ENCODE measurements at regions not wholly inside any gene's neighbourhood (a gene's known extent, or its start where the extent isn't known, plus 50 kb on each side); places are given as distances from the start of the nearest gene placed in this dataset.

DNA sequence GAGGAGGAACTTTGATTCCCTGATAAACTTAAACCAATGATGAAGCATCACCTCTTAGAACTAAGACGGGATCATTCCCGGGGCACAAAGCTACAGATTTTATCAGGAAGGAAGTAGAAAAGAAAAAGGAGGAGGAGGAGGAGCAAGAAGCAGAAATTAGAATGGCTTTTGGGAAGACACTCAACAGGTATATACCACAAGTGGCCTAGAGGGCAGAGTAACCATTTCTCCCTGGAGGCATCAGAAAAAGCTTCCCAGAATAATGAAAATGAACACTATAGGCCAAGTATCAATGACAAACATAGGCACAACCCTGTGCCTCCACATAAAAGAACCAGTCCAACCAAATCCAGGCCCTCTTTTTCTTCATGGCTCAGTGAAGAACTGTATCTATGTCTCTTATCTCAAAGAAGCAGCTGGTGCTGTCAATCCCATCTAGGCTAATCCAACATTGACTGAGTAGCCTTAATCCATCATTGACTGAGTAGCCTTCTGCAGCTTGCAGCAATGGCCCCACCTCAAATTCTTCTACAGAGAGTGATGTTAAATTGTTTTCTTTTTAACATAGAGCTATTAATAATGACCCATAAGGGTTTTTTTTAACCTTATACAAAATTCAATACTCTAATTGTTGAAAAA, 178.8 kb upstream of the KIF2A start:
- no peak for DNase-seq

DNA sequence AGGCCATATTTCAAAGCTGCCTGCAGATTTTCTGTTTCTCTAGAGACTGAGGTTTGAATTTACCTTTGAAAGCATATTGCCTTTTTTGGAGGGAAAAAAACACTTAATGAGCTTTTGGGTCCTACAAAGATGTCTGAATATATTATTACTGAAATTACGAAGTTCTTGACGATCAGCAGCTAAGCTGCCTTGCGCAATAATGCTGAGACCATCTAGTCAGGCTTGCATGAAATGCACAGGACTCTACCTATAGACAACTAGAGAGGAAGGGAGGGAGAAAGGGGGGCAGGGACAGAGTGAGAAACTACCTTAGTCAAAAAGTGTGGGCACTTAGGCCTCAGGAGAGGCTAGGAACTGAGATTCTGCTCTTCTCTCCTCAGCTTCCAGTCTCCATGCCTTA, 175.9 kb upstream of the KIF2A start:
- DNase-seq: no peak

DNA sequence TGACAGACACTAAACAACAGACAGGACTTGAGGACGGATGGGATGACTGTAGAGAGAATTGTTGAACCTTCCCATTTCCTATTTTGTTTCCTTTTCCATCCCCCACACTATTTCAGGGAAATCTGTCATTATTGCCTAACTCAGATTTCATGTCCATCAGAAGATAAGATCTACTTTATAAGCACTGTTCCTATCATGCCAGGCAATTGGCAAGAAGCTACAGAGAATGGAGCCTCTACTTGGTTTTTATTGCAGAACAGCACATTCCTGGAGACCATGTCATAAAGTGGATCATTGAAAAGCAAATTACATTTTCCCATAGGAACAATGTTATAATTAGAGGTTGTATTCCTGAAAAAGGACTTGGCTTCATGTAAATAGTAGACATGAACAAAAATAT, 173.7 kb upstream of the KIF2A start:
- DNase-seq: no peak

DNA sequence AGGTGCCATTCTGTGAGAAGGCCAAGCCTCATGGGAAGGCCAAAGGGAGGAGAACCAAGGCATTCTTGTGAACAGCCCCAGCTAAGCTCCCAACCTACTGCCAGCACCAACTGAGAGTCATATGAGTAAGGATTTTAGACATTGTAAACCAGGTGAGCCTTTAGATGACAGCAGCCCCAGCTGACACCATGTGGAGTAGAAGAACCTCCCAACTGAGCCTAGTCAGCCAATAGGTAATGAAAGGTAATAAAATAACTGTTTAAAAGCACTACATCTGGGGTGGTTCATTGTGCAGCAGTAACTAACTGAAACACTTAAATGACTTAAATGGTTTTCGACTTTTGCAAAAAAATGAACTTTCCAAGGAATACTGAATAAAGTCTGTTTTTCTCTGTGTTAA, 172.6 kb upstream of the KIF2A start:
- DNase-seq: no peak

DNA sequence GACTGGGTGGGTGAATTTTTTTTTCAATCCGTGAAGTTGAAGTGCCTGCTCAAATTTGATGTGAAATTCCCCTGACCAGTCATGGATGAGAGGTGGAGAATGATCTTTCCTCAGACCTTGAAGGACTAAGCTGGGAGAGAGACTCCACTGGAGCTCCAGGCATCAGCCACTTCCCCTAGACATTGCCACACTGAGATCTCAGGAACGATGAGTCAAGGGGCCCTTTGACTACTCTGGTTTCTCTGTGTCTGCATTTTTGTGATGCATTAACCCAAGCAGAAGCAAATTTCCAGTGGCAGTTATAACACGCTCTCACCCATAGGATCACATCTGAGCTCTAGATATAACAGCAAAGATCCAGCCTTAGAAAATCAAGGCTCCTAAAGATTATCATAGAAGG, 171.2 kb upstream of the KIF2A start:
- DNase-seq: no peak

DNA sequence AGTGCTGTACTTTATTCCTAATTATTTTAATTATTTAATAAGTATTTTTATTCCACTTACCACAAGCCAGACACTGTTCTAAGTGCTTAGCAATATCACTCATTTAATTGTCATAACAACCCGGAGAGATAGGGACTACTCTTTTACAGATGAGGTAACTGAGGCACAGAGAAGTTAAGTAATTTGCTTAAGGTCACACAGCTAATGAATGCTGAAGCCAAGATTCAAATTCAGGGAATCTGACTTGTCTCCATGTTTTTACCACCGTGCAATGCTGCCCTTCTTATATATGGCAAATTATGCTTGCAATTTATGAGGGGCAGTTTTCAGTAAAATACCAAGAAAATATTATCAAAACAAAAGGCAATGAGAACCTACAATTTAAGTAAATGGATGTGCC, 168.4 kb upstream of the KIF2A start:
- DNase-seq: no peak

DNA sequence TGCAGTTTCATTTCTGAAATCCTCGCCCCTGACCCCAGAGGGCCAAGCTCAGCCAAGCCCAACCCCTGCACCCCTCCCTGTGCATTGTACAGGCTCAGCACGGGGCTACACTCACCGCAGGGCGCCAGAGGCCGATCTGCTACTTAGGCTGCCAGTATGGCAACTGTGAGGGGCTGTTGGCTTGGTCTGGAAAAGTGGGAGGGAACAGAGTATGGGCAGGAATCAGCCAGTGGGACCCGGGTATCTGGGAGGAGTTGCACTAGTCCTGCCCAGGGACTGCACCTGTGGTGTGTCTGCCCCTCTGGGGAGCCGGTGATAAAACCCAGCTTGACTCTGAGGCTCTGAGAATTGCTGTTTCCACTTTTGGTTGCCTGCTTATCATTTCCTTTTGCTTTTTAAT, 167.4 kb upstream of the KIF2A start:
- no peak for DNase-seq

DNA sequence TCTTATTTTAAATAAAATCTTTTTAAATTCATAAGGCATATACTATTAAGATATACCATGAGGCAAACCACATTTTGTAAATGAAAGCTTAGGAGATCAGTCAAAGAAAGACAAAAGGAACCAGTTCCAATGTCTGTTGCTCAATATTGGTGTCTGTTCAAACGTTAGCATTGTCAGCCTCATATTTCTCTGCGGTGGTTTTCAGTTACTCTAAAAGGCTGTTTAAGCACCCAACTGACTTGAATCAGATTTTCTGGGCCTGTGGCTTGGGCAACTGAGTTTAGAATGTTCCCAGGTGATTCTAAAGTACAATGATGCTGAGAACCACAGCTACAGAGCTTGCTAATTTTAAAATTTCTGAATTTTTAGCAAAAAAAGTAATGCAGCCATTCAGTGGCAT, 166.3 kb upstream of the KIF2A start:
- DNase-seq: no peak

DNA sequence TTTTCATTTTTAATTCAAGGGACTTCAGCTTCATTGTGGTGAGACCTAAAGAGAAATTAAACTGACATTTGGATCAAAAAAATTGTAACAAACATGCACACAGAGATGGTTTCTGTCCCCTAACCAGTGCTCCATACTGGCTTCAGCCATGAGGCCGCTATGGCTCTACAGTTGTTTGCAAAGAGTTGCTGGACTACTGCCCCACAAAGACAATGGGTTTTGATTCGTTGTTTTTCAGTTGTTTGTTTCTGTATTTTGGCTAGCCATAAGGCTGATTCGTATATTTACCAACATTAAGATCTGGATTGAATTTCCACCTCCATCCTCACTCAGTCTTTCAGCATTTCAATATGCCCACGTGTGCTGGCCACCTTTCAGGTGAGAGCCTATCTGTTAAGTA, 163.7 kb upstream of the KIF2A start:
- no peak for DNase-seq

DNA sequence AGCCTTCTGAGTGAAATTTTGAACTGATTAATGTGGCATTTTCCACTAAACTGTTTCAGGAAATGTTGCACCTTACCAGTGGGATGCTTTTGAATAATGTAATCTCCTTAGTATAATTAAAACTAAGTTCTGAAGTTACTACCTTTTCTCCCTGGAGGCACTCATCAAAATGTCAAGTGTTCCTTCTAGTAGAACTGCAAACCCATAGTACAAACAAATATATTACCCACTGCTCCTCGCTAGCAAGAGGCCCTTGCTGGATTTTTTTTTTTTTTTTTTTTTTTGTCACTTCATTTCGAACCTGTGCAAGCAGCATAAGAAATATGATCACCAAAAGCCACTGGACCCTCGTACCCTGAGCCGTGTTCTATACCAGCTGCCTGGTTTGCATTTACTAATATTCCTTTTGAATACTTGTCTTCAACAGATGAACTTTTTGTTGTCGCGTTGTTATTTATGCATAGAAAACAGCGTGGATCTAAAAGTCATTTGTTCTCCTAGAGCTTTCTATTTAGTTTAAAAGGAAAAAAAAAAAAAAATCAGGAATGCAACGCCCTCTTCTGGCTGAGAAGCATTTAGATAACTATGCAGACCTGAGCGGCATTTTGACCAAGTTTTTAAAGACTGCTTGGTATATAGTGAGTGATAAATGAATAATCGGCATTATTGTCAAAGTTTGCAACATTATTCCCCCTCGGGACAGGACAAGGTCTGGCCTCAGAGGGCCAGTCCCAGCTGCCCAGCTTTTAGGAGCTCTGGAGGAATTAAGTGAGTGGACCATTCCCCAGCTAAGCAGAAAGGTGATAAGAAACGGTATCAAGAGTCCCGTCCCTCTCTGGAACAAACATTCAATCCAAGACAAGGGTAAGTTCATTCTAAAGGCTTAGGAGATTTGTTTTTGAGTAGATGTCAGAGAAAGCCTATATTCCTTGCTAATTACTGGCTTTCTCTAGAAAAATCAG, 162.5 kb upstream of the KIF2A start:
- no peak for DNase-seq

DNA sequence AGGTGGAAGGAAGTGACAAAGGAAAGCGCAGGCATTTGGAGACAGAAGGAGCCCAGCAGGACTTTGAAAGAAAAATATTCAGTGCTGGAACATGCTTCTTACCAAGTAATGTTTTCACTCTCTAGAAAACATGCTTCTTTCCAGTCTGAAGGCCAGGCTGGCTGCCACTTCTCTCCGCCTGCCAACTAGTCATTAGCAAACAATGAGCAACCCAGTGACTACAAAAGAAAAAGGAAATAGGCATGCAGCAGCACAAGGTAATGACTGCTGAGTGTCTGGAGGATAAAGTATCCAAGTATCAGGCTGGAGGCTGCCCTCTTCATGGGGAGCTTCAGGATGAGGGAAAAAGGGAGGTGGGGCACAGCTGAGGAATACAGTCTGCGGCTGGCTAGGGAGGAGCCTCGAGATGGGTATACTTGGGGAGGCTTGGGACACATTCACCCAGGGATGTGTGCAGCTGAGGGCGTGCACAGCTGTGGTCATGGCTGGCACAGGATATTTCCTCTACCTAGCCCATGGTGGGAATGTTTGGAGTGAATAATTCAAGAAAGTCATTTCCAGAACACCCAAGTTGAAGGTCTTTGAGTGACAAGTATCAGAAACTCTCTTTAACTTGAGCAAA, 161.5 kb upstream of the KIF2A start:
- DNase-seq: no peak

DNA sequence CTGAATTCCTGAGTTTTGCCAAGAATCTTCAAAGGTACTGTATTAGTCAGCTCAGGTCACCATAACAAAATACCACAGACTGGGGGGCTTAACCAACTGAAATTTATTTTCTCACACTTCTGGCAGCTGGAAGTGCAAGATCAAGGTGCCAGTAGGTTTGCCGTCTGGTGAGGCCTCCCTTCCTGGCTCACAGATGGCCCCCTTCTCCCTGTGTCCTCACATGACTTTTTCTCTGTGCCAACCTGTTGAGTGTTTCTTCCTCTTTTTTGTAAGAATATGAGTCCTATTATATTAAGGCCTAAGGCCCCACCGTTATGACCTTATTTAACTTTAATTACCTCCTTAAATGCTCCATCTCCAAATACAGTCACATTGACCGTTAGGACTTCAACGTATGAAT, 156.1 kb upstream of the KIF2A start:
- DNase-seq: no peak

DNA sequence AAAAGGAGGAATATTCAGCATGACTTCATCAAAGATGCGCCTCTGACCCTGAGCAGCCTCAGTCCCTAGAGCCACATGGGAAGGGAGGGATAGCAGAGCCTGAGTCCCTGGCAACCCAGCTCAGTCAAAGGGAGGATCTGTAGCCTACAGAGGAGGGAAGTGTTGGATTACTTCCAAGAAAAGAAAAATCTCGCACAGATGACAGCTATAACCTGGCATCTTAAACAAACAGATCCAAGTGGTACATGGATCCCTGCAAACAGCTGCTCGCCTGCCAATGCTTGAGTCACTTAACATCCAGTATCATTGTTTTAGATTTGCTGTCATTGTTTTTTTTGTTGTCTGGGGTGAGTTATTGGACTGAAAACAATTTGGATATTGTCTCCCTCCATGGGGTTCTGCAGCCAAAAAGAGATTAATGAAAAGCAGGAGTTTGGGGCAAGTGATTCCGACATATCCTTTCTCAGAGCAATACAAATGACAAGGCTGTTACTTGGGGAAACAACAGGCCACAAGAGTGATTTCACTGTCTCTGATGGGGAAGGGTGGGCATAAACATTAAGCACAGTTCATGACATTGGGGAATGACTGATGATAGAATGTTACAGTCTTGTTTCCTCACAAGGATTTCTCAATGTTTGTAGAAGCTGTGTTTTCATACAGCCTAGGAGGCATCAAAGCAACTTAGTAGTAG, 153.5 kb upstream of the KIF2A start:
- DNase-seq: no peak

DNA sequence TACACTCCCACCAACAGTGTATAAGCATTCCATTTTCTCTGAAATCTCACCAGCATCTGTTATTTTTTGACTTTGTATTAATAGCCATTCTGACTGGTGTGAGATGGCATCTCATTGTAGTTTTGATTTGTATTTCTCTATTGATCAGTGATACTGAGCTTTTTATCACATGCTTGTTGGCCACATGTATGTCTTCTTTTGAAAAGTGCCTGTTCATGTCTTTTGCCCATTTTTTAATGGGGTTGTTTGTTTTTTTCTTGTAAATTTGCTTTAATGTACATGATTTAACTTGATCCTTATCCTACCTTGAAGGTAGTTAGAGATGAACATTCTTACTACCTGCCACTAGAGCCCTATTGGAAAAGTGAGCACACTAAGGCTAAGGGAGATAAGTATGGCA, 151.2 kb upstream of the KIF2A start:
- DNase-seq: no peak

DNA sequence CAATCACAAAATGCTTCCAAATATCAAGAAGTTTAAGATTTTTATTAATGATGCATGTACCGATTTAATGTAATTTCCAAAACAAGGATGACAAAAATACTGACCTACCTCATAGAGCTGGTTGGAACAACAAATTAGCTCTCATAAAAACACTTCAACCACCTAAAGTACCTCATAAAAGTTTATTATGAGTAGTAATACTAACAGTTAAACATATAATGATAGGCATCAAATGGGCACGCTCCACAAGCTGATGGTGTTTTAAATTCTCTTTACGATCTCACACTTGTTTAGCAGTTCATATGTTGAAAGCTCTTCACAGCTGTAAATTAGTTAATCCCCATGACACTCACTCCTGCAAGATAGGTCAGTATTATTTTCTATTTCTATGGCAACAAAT, 150.0 kb upstream of the KIF2A start:
- no peak for DNase-seq

DNA sequence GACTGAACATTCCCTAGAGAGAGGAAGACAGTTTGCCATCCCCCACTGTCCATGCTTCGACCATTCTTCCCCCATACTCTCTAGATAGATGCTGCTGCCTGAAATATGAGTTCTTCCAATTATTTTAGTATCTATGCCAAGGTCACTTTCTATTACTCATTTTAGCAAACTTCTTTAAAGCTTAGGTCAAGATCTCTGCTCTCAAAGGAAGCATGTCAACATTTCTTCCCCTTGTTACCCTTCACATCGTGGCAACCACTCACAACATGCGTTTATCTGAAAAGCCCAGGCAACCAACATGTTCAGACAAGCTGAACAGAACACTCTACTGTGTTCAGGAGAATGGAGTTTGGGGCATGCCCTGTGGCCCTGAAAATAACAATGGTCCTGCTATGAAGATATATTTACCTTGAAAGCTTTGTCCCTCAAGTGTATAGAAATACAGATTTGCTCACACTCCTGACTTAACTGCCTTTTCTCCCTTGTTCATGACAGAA, 138.4 kb upstream of the KIF2A start:
- DNase-seq: no peak

DNA sequence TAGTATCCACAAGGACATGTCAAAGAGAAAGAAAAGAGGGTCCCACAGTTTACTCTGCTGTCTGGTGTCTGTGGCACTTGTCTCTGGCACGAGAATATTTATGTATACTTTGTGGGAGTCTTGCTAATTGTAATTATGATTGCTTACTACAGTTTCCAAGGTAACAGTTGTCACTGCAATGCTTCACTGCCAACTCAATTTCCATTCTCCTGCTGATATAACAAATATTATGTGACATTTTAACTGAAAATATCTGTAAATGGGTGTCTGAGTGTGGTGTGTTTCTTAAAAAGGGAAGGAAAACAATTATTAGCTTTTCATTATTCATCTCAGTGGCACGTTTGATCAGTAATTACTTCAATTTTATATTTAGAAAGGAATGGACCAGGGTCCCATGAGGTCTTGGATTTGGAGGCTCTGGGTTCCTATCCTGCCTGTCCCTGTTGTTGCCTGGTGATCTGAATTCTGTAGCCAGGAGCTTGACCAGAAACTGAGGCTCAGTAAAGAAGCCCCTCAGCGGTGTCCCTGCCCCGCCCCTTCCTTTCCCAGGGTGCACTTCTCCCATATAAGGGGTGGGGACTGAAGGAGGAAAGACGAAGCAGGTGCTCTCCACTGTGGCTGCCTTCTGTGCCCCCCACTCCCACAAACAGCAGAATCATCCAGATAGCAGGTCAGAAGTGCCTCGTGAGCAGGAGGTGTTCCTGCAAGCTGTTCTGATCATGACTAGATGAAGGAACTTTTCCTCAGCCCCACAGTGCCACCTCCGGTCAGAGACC, 137.3 kb upstream of the KIF2A start:
- no peak for DNase-seq

DNA sequence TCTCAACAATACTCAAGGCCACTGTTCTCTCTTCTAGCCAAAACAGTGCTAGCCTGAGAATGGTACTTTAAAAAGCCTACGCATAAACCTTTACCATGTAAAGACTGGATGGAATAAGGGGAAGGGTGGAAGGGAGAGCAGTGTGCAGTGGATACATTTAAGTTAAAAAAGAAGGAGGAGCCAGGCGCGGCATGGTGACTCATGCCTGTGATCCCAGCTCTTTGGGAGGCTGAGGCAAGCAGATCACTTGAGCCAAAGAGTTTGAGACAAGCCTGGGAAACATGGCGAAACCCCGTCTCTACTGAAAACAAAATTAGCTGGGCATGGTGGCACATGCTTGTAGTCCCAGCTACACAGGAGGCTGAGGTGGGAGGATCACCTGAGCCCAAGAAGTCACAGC, 127.7 kb upstream of the KIF2A start:
- DNase-seq: no peak

DNA sequence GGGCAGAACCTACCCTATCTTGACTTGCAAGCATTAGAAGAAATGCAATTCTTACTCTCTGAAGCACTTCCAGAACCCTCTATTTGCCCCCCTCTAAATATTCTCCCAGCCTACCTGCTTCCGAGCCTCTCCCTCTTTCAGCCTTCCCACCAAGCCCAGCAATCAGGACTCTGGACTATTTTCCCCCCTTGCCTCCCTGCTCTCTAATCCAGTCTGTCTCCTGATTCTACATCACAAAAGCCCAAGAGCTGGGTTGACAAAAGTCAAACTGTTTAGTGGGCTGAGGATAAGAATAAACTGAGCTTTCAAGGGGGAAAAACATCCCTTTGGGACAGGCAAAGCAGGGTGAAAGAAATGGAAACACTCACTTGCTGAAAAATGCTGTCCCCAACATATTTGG, 123.2 kb upstream of the KIF2A start:
- no peak for DNase-seq

DNA sequence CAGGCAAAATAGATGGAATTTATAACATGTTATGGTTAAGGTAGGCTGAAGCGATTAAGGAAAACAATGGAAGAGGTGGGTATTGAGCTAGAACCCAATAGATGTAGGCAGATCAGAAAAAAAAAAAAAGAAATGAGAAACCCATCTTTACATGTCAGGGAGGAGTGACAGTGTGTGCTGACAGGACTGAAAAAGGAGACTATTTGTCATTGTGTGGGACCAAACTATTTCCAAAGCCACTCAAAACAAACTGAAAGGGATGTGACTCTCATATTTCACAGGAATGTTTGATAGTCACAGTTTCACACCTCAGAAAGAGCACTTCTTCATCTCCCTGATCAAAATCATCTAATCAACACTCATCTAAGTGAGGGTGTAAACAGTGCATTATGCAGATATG, 122.3 kb upstream of the KIF2A start:
- no peak for DNase-seq

DNA sequence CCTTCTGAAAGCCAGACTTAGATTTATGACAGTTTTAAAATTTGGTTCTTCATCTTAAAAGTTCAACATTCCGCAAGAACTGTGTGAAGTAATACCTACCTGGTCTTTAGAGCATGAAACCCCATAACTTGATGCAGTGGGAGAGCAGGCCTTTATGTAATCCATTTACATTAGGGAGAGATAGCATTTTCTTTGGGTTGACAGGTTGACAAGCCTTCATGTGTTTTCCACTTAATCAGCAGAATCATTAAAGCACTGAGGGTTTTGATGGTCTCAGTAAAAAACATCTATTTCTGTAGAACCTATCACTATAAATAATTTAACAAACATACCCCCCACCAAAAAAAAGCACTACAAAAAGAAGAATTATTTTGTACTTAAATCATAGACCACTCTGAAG, 121.6 kb upstream of the KIF2A start:
- no peak for DNase-seq

DNA sequence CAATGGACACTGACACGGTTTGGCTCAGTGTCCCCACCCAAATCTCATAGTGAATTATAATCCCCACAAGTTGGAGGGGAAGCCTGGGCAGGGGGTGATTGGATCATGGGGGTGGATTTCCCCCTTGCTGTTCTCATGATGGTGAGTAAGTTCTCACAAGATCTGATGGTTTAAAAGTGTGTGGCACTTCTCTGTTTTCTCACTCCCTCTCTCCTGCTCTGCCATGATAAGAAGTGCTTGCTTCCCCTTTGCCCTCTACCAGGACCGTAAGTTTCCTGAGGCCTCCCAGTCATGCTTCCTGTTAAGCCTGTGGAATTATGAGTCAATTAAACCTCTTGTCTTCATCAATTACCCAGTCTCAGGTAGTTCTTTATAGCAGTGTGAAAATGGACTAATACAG, 115.8 kb upstream of the KIF2A start:
- DNase-seq: no peak

DNA sequence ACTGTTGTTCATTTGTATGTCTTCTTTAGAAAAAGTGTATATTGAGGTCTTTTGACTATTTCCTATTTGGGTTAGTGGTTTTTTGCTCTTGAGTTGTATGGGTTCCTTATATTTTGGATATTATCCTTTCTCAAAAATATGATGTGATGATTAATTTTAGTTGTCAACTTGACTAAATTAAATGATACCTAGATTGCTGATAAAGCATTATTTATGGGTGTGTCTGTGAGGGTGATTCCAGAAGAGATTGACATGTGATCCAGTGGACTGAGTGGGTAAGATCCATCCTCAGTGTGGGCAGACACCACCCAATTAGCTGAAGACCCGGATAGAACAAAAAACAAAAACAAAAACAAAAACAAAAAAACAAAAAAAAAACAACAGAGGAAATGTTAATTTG, 115.1 kb upstream of the KIF2A start:
- no peak for DNase-seq

Measured in activated CD4-positive, alpha-beta T cell treated with anti-CD3 and anti-CD28 coated beads for 48 hours (primary cell).